HG02938 (cell line): ENCODE measurements at regions not wholly inside any gene's neighbourhood (a gene's known extent, or its start where the extent isn't known, plus 50 kb on each side); places are given as distances from the start of the nearest gene placed in this dataset.

Experiments used
- ATAC-seq: cut with Tn5 transposase; IDR thresholded peaks from one replicate; pipeline ENCODE4 v1.9.1; 2021; ENCODE audit warnings: mild to moderate bottlenecking, moderate library complexity; ENCODE audit not compliant: unreplicated experiment

- ATAC-seq, result no peak
These were observed 60.0 kb upstream of the GZMB start for GRCh38 chr14:24693983-24694382.

DNA sequence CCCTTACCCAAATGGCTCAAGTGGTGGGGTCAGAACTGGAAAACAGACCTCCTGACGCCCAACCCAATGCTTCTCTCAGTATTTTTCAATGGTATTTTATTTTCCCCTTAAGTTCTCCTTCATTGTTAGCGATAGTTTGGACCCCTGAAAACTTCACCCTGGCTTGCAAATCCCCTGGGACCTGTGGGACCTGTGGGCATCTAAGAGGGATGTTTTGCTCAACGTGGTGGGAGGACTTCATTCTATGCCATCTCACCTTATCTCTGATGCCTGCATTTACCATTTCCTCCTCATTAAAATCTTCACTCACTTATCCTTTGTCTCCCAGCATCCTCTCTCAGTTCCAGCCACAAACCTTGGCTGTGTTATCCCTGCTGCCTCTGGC is 59.4 kb upstream of the GZMB start:
- ATAC-seq, result no peak

DNA sequence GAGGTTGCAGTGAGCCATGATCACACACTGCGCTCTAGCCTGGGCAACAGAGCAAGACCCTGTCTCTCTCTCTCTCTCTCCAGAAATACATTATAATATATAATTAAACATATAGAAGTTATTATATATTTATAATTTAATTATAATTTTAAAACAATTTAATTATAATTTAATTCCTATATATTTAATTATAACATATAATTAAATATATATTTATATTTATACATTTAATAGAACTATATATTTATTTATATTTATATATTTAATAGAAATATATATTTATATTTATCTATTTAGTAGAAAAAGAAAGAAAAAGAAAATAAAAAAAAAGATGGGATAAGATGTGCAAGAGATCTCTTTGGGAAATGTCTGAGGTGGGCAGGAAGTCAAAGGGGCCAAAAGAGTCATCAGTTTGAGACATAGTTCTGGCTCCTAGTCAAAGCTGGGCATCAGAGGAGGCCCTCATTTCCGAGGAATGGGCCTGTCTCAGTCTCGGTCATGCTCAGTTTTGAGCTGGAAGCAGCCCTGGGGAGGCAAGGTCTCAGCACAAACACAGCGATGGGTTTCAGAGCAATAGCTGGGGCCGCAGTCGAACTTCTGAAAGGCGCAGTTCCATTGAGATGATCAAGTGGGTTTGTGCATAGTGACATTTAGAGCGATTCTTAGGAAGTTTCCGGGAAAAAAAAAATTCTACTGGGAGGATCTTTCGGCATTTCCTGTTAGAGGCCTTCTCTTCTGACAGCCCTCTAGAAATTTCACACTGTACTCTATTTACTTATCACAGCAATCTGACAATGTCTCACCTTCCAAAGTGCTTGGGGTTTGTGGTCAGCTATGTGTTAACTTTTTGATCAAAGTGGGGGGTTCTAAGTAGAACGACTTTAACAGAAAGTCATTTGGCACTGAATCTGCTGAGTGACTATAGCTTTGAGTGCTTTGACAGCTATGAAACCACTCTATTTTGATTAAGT is 58.7 kb upstream of the GZMB start:
- ATAC-seq, result no peak

- no peak for ATAC-seq
These were observed 56.5 kb upstream of the GZMB start for GRCh38 chr14:24690492-24690891.

GRCh38 chr14:24688030-24688658 is 54.2 kb upstream of the GZMB start:
- ATAC-seq, result no peak
